SIG-M5 treated with dmso at 0.1 percent for 504 hours (cell line): ENCODE measurements at regions not wholly inside any gene's neighbourhood (a gene's known extent, or its start where the extent isn't known, plus 50 kb on each side); places are given as distances from the start of the nearest gene placed in this dataset.

ENCODE experiments used
- DNase-seq: peaks from one replicate; lab custom pipeline; 2025; ENCODE audit not compliant: unreplicated experiment; lab: John Stamatoyannopoulos, UW

DNA sequence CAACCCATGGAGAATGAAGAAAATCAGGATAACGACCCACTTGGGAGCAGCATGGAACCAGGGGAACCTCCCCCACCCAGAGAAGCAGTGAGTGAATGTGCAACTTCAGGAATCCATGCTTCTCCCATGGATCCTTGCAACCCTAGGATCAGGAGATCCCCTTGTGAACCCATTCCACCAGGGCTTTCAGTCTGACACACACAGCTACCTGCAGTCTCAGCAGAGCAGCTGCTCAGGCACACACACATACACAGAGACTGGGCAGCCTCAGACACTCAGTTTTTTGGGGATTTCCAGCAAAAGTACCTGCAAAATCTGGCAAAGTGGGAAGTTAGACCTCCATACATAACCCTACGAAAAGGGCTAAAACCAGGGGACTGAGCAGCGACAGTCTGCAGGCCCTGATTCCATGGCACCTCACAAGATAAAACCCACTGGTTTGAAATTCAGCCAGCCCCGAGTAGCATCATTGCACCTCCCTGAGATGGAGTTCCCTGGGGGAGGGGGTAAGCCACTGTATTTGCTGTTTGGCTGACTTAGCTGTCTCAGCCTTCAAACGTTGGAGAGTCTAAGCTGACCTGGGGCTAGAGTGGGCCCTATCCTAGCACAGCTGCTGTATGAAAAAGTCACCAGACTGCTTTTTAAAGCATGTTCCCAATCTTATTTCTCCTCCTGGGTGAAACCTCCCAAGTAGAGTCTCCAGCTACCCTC, 737.5 kb upstream of the NDST4 start:
- DNase-seq = no peak

- no peak for DNase-seq
Measured at GRCh38 chr4:115844180-115844579, 730.8 kb upstream of the NDST4 start.

GRCh38 chr4:115841871-115842270, 728.5 kb upstream of the NDST4 start:
- no peak for DNase-seq

DNA sequence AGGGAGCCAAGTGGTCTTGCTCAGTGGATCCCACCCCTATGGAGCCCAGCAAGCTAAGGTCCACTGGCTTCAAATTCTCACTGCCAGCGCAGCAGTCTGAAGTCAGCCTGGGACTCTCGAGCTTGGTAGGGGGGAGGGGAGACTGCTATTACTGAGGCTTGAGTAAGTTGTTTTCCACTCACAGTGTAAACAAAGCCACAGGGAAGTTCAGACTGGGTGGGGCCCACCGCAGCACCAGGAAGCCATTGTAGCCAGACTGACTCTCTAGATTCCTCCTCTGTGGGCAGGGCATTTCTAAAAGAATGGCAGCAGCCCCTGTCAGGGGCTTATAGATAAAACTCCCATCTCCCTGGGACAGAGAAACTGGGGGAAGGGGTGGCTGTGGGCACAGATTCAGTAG, 721.0 kb upstream of the NDST4 start:
- DNase-seq = no peak

GRCh38 chr4:115824630-115825029, 711.2 kb upstream of the NDST4 start:
- no peak for DNase-seq

- DNase-seq = no peak
Measured at GRCh38 chr4:115803825-115804224, 690.4 kb upstream of the NDST4 start.

DNA sequence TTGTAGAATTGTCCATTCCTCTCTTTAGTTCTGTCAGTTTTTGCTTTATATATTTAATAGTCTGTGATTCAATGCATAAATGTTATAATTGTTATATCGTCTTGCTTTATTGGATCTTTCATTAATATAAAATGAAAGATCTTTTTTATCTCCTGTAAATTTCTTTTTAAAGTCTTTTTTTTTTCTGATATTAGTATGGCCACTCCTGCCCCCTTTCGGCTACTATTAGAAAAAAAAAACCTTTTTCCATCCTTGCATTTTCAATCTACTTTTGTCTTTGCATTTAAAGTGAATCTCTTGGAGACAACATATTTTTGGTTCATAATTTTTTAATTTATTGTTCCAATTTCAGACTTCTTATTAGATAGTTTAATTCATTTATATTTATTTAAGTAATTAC, 677.4 kb upstream of the NDST4 start:
- DNase-seq = no peak

DNA sequence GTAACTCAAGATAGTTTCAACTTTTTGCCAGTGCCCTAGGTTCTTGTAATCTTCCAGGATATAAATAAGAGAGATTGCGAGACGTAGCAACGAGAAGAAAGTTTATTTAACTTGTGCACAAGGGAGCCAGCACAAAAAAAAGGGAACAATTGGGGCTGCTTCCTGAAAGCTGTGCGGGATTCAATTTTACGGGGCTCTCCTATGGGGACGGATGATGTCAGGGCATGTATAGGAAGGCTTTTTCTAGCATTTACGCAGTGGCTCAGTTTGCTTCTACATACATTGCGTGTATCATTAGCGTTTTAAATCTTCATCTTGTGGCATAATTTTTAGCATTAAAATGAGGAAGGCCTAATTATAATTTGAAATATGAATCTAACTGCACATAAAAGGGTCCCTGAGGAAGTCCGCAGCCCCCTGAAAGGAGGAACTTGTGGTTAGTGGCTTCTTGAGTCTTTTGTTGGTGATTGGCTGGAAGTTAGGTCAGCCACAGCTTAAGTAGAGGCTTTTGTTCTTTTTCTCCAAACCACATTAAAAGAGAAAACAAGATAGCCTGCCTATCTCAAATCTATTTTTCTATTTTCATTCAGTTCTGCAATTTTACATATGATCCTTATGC, 668.2 kb upstream of the NDST4 start:
- peak; percentile 96 for DNase-seq

- peak; percentile 8 for DNase-seq
Measured at GRCh38 chr4:115780835-115781234, 667.4 kb upstream of the NDST4 start.

DNA sequence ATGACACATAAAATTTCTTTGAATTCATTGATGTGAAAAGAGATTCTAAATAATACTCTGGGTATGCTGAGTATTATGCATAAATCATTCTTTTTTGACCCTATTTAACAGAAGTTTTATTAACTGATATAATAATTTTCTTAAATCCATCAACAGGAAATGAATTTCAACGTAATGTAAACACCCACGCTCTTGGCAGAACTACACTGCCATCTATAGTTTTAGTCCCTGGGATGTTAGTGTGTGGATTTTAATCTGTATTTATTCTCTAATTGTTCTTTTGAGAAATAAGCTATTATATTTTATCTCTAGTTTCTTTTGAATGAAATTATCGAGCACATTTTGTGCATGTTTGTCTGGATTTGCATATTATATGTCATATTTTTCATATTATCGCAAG, 666.8 kb upstream of the NDST4 start:
- DNase-seq = no peak

GRCh38 chr4:115770046-115770543, 656.7 kb upstream of the NDST4 start:
- no peak for DNase-seq

DNA sequence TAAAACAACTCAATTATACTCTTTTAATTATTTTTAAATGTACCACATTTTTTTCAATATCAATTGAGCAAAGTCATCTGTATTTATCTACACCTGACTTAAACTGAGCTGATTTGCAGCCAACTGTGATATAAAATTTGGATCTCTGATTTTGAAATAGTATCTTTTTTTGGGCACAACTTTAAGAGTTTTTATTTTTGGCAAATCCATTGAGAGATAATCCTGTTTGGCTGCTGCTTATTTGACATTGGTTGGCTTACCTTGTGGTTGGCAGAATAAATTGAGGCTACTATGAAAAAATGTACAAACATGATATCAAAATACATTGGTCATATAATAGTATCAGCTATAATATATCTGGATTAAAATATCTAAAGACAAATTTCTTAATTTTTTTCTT, 656.0 kb upstream of the NDST4 start:
- DNase-seq = no peak

GRCh38 chr4:115763051-115763450, 649.6 kb upstream of the NDST4 start:
- no peak for DNase-seq

DNA sequence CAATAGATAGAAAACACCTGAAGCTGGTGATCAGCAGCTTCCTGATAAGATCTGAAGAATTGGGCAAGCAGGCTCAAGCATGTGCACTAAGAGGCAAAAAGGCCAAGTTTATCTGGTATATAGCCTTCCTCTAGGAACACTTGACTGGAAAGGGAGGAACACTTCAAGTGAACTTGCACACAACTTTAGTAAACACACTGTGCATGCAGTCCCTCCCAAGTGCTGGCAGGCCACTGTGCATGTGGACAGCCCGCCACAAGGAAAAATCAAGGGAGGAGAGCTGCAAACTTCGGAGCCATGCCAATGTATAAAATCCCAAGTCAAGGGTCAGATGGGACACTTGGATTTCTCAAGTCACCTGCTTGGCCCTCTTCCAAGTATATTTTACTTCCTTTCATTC, 645.8 kb upstream of the NDST4 start:
- no peak for DNase-seq

- no peak for DNase-seq
Measured at GRCh38 chr4:115749404-115749803, 636.0 kb upstream of the NDST4 start.

- no peak for DNase-seq
Measured at GRCh38 chr4:115740806-115741205, 627.4 kb upstream of the NDST4 start.

- DNase-seq = no peak
Measured at GRCh38 chr4:115729739-115730266, 616.4 kb upstream of the NDST4 start.

- no peak for DNase-seq
Measured at GRCh38 chr4:115723621-115724020, 610.2 kb upstream of the NDST4 start.

GRCh38 chr4:115720611-115721010, 607.2 kb upstream of the NDST4 start:
- no peak for DNase-seq

DNA sequence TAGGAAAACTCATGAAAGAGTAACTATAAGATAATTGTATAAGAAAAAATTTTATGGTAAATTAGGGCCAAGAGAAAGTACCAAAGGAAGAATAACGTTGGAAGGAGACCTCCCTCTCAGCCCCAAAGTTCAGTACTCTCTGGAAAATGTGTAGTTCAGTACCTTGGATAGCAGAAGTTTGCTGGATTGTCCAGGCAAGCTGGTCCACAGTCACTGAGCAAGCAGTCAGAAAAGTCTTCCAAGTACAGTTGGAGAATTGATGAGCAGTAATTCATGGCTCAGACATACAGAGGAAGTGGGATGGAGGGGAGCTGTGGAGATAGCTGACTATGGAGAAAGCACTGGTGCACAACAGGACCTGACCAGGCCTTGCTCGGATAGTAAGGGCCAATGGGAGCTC, 598.2 kb upstream of the NDST4 start:
- DNase-seq = peak; percentile 16

DNA sequence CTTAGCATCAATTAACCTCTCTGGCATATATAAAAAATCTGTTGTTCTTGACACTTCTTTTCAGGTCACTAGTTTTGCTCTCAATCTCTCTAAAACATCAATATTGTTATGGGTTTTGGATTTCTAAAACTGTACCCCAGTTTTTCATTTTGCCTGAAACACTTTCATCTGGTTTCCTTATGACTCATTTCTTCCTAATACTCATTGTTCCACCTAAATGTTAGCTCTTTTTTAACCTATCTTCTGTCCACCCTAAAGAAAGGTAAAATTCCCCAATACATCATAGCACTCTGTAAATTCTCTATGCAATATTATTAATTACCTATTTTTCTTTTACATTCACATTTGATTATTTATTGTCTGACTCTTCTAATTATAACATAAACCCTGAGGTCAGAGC, 575.5 kb upstream of the NDST4 start:
- no peak for DNase-seq

DNA sequence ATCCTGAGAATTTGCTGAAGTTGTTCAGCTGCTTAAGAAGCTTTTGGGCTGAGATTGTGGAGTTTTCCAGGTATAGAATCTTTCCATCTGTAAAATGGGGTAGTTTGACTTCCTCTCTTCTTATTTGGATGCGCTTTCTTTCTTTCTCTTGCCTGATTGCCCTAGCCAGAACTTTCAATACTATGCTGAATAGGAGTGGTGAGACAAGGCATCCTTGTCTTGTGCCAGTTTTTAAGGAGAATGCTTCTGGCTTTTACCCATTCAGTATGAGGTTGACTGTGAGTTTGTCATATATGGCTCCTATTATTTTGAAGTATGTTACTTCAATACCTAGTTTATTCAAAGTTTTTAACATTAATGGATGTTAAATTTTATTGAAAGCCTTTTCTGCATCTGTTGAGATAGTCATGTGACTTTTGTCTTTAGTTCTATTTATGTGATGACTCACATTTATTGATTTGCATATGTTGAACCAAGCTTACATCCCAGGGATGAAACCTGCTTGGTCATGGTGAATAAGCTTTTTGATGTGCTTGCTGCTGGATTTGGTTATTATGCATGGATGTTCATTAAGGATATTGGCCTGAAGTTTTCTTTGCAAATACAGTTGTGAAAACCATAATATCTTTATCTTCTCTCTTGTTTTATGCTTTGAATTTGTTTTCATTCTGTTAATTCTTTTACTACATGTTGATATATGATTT, 573.8 kb upstream of the NDST4 start:
- DNase-seq = no peak
